NOMO-1 treated with DMSO at 0.1 percent for 48 hours (cell line): ENCODE measurements at regions not wholly inside any gene's neighbourhood (a gene's known extent, or its start where the extent isn't known, plus 50 kb on each side); places are given as distances from the start of the nearest gene placed in this dataset.
A peak's percentile ranks its signal among the peaks of the same experiment; 100 is the strongest.

Source experiments
- DNase-seq: peaks from one replicate; lab custom pipeline; 2025; ENCODE audit not compliant: unreplicated experiment; lab: John Stamatoyannopoulos, UW

DNA sequence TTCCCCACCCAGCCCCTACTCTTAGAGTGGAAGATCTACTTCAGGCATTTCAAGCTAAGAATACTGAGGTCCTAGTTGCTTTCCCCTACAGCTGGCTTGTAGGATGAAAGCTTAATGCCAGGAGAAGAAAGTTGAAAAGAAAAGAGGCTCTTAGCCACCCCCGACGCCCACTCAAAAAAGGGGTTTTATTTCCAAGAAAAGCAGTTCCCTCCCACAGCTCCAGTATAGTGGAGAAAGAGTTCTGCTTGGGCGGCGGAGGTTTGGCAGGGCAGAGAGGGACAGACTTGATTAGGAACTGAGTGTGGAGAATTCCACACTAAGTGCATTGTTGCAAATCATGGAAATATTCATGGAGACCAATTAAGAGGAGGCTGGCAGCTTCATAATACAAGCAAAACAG lies 470.9 kb downstream of the ETS1 start:
- DNase-seq = no peak

DNA sequence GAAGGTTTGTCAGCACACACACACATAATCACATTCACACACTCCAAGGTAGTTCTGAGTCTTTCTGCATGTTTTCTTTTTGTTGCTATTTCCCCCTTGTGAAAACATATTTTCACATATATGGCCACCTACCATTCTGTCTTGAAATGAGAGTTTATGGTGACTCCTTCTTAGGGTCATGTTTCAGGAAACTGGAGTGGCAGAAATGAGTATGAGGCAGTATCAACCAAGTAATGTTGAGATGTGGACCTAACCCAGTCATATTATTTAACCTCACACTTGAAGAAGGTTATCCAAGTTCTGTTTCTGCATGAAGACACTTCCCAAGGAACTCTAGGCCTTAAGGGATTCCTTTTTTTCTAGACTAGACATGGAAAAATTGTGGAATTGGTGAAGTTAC lies 481.4 kb downstream of the ETS1 start:
- no peak for DNase-seq

DNA sequence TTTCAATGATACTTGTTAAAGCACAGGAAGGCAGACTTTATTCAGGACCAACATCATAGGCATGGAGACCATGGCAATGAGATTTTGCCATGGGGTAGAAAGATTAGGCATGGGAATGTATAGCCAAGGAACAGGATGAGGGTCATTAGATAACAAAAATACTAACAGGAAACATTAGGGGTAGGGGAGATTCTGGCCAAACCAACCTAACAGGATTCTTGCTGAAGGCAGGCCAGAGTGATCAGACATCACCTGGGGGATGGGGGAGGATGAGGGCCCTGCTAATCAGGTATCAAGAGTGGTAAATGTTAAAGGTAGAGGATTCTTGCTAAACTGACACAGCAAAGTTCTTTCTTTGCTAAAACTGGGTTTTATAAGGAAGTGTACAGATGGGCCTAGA lies 481.8 kb downstream of the ETS1 start:
- DNase-seq = no peak

DNA sequence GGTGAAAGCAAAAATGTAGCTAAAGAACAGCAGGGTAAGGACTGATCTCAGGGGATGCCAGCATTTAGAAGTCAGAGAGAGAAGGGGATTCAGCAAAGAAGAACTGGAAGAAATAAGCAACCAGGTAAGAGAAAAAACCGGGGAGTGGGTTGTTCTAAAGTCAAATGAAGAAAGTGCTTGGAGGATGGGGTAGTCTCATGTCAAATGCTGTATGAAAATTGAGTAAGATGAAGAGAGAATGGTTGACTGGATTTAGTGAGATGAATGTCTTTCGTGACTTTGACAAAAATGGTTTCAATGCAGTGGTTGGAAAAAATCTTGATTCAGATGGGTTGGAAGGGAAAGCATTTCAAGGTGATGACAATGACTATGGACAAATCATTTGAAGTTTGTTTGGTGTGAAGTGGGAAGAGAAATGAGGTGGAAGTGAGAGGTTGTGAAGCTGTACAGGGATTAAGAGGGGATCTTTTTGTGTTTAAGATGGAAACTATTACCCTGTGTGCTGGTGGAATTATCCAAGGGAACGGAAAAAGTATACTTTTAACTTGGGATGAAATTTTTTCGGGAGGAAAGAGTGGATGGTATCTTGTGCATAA lies 484.0 kb downstream of the ETS1 start:
- no peak for DNase-seq

DNA sequence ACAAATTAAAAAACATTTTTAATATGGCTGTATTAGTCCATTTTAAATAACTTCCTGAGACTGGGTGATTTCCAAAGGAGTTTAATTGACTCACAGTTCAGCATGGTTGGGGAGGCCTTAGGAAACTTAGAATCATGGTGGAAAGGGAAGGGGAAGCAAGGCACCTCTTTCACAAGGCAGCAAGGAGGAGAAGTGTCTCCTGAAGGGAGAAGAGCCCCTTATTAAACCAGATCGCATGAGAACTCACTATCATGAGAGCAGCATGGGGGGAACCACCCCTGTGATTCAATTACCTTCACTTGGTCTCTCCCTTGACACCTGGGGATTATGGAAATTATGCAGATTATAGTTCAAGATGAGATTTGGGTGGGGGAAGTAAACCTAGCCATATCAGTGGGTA lies 488.6 kb downstream of the ETS1 start:
- no peak for DNase-seq

DNA sequence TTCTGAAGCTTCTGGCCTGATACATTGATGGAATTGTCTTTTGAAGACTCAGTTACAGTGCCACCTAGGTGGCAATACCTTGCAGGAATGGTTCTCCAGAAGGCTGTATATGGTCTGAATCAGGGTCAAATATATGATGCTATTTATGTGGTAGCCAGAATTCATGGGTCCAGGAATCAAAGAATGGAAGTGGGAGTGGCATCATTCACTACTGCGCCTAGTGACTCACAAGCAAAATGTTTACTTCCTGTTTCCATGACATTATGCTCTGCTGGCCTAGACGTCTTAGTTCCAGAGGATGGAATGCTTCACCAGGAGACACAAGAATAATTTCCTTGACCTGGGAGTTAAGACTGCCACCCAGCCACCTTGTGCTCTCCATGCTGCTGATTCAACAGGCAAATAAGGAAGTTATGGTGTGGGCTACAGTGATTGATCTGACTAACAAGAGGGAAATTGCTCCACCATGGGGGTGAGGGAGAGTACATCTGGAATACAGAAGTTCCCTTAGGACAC lies 491.8 kb downstream of the ETS1 start:
- DNase-seq = no peak

DNA sequence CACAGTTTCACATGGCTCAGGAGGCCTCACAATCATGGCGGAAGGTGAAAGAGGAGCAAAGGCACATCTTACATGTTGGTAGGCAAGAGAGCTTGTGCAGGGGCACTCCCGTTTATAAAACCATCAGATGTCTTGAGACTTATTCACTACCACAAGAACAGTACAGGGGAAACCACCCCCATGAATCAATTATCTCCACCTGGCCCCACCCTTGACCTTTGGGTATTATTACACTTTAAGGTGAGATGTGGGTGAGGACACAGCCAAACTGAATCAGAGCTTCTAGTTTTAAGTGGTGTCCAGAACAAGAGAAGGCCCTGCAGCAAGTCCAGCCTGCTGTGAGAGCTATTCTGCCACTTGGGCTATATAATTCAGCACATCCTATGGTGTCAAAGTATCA lies 493.7 kb downstream of the ETS1 start:
- DNase-seq = no peak

DNA sequence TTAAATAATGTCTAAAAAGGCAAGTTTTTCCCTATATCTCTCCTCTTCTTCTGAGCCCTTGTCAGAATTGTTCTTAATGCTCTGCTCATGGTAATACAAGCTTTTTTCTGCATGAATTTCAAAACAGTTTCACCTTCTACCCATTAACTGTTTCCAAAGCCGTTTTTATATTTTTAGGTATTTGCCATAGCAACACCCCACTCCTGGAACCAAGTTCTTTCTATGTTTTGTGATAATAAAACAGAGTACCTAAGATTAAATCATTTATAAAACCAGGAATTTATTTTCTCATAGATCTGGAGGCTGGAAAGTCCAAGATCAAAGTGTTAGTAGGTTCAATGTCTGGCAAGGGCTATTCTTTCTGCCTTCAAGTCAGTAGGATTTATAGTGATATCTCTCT lies 497.4 kb downstream of the ETS1 start:
- no peak for DNase-seq

DNA sequence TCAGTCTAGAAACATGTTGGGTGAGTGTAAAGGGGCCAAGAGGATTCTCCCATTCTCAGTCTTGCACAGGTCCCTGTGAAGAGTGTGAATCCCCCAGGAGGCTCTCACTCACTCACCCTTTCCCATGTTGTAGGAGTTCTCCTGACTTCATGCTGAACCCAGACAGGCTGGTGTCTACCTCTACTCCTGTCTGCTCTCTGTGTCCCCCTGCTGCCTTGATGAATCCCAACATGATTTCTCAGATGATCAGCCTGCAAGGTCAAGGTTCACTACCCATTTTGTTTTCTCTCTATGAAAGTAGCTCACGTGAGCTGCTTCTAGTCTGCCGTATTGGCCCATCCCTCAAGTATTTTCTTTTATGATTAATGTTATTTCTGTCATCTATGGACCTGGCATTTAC lies 500.6 kb downstream of the ETS1 start:
- no peak for DNase-seq

DNA sequence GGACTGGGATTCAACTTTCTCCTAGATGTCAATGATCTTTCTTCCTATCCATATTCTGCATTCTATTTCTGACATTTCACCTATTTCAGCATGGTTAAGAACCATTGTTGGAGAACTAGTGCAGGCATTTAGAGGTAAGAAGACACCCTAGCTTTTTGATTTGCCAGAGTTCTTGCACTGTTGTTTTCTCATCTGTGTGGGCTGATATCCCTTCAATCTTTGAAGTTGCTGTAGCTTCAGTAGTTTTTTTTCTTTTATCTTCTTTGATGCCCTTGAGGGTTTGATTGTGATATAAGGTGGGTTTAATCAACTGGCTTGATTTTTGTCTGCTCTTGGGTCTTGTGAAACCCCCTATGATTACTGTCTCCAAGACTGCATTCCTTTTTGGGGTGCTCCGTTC lies 502.1 kb downstream of the ETS1 start:
- no peak for DNase-seq

DNA sequence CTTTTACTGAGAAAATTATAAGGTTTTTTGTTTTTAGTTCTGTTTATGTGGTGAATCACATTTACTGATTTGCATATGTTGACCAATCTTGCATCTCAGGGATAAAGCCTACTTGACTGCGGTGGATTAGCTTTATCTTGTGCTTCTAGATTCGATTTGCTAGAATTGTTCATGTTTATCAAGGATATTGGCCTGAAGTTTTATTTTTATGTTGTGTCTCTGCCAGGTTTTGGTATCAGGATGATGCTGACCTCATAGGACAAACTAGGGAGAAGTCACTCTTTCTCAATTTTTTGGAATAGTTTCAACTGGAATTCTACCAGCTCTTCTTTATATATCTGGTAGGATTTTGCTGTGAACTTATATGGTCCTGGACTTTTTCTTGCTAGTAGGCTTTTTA lies 504.8 kb downstream of the ETS1 start:
- DNase-seq = no peak

DNA sequence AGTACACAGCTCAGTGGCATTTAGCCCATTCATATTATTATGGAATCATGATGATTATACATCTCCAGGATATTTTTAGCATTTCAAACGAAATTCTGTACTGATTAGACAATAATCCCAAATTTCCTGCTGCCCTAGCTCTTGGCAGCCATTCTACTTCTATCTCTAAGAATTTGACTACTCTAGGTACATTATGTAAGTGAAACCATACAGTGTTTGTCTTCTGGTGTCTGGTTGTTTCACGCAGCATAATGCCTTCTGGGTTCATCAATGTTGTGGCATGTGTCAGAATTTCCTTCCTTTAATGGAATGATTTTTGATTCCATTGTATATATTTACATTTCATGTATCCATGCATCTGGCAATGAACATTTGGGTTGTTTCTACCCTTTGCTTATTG lies 517.7 kb downstream of the ETS1 start:
- DNase-seq = no peak

DNA sequence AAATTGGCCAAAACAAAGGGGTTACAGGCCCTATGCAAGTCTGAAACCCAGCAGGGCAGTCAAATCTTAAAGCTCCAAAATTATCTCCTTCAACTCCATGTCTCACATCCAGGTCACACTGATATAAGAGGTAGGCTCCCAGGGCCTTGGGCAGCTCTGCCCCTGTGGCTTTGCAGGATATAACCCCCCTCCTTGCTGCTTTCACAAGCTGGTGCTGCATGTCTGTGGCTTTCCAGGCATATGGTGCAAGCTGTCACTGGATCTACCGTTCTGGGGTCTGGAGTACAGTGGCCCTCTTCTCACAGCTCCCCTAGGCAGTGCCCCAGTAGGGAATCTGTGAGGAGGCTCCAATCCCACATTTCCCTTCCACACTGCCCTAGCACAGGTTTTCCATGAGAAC lies 519.6 kb downstream of the ETS1 start:
- DNase-seq = no peak

DNA sequence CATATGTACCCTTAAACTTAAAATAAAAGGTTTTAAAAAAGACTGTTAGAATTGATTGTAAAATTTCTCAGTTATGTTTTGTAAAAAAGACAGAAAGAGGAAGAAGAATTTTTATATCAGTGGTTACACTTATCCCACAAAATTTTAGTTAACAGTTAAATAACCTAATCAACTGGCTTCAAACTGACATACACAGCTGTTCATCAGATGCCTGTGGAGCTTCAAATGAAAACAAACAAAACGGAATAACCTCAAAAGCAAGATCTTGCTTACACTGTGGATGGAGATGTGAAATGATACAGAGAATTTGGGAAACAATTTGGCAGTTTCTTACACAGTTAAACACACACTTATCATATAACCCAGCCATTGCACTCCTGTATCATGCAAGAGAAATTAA lies 521.0 kb downstream of the ETS1 start:
- peak; percentile 21 for DNase-seq

DNA sequence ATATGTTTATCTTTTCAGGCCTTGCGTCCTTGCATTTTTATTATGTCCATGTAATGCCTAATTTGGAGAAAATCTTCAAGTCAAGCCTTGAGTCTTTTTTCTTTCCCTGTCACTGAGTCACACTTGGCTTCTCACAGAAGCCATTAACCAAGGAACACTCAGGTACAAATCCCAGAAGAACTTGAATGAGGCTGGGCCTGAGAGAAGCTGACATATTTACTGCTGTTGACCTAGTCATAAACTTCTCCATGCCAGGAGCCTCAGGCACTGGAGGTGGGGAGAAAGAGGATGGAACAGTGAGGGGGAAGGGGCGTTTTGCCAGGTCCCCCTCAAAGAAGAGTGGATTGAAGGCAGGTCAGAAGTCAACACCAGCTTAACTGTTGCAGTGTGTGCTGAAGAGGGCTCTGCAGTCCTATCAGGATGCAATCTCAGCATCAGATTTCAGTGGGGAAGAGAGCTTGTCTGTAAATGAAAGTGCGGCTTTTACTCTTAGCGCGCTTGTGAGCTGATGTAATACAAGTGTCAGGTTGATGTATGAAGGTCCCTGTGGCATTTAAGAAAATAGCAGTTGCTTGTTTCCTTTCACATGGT lies 526.0 kb downstream of the ETS1 start:
- DNase-seq = peak; percentile 3

DNA sequence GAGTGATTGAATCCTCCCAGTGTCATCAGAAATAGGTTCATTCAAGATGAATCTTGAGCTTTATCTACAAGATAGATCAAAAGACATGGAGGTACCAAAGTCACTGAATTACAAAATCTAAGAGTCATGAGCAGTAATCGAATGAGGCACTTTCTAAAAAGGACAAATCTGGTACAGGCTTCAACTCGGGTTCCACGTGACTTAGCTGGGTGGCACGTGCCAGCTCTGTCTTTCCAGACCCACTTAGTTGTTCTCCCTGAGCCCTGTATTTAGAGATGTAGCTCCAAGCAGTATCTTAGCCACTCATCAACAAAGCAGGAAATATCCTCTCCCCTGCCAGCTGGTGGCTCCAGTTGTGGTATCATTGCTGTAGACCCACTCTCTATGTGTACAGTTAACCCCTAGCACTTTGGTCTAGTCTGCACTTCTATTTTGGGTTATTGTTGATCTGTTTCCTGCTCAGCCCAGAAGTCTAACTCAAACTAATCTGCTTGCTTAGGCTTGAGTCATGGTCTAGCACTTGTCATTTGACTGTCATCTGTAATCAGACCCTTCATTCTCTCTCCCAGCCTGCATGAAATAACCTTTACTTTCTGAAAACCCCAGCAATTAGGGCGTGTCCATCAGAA lies 528.7 kb downstream of the ETS1 start:
- DNase-seq = no peak

DNA sequence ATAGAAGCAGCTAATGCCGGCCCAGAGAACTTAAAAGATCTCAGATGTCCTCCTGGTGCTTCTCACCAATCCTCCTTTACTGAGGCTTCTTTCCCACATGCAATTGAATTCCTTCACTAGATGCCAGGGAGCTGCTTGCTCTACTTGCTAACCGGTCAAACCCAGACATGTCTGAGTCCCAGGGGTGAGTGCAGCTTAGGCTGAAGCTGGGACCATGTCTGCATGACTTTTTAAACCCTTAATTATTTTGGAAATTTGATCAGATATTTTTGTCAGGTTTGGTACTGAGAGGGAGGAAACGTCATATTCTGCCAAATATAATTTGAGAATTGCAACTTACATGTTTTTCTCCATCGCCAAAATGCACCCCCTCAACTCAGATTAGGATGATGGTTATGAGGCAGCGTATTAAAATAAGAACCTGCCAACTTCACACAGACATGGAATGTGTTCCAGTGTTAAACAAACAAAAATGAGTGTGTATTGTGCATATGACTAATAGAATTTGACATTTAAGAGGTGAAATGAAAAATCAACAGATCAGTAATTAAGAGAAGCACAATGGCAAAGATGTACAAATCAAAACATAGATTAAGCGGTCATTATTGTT lies 529.5 kb downstream of the ETS1 start:
- DNase-seq = no peak

DNA sequence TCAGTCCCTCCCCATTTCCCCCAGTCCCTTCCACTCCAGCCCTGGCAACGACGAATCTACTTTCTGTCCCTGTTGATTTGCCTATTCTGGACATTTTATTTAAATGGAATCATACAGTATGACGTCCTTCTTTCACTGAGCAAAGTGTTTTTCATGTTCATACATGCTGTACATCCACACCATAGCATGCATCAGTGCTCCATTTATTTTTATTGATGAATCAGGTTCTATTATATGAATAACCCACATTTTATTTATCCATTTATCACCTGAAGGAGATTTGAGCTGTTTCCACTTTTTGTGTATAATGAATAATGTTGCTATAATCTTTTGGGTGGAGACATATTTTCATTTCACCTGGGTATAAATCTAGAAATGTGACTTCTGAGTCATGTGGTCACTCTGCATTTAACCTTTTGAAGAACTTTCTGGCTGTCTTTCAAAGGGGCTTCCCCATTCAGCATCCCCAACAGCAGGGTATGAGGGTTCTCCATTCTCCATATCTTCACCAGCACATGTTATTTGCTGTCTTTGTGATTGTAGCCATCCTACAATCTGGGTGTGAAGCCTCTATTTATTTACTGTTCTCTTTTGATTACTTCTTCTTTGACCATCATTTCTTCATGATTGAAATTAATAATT lies 531.7 kb downstream of the ETS1 start:
- DNase-seq = no peak

DNA sequence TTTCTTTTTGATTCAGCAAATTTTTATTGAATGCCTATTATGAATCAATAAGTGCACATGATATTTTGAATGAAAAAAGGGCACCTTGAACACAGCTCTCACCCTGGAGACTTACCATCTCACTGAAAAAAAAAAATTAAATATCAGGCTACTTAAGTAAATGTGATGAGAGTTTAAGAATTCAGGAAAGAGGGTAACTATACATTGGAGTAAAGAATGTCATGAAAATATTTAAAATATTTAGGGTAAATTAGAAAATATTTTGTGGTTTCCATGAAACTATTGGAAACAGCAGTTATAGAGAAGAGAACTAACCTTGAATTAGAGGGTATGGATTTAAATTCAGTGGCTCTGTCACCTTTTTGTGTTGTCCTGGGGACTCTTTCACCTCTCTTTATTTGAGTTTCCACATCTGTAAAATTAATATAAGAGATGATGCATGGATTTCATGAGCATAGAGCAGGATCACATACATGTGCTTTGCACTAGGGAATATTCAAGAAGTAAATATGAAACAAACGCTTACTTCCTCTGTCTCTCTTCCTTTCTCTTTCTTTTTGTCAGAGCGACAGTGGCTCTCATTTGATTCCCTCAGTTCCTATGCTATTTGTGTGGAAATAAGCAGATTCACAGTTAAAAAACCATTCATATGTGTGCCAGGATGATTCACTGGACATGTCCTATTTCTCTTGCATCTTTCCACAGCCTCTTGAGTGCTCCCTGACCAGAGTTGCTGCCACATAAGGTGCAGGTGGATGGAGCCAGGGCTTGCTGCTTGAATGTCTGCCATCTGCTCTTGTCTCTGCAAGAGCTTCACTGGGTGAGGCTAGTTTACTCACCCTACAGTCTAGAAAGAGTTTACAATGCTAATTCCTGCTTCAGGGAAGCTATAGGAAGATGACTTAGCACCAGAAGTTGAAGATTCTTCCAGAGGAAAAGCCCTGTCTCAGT lies 533.1 kb downstream of the ETS1 start:
- DNase-seq = peak; percentile 34

DNA sequence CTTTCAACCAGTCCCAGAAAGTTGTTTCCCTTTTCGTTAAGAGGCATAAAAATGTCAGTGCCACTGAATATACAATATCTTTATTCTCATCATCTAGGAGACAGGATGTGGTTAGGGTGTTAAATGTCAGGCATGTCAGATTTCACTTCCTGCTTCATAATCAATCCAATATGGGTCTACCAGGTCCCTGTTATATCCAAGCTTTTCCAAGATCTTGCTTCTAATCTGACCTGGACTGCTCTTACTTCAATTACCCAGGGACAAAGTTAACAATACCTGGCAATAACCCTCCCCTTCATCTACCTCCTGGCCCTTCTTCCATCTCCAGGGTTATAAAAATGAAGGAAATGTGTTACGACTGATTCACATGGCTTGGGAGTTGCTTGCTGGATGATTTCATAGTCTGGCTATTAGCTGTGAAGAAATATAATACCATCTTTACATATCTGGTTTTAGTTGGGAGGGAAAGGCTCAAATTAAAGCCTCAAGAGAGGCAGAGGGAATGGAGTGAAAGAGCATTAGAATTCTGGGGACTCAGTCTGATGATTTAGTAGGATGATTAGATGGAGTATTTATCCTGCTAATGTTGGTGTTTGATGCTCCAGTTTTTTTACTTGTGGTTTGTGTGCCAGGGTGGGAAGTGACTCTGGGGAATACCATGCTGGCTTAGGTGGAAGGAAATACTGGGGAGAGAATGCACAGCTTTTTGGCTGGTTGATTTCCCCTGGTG lies 534.3 kb downstream of the ETS1 start:
- DNase-seq = peak; percentile 68
